Liver (tissue), 8 donors: ENCODE measurements at regions not wholly inside any gene's neighbourhood (a gene's known extent, or its start where the extent isn't known, plus 50 kb on each side); places are given as distances from the start of the nearest gene placed in this dataset.

Source experiments
- DNase-seq: peaks from one replicate; pipeline ENCODE4 v3.0.0-alpha.2; 2017; ENCODE audit warnings: low spot score
- H3K27ac ChIP-seq, 2 donors: one replicate each; pipeline ENCODE4 v1.7.0; 2013; ENCODE audit warnings: inconsistent platforms in 2 of 2, low read length in 2 of 2, control low read depth in 1 of 2, low read depth in 1 of 2, mild to moderate bottlenecking in 1 of 2
- H3K27me3 ChIP-seq, 4 donors: one replicate each; pipeline versions ENCODE4 v1.6.1 to v1.7.0; 2013; ENCODE audit warnings: low read length in 3 of 4, inconsistent platforms in 1 of 4, mild to moderate bottlenecking in 1 of 4, moderate library complexity in 1 of 4; ENCODE audit not compliant: control insufficient read depth in 4 of 4, insufficient read depth in 4 of 4
- H3K36me3 ChIP-seq, 4 donors: one replicate each; pipeline versions ENCODE4 v1.6.1 to v1.7.0; 2013; ENCODE audit warnings: low read length in 3 of 4, mild to moderate bottlenecking in 3 of 4, low read depth in 1 of 4, moderate library complexity in 1 of 4; ENCODE audit not compliant: control insufficient read depth in 4 of 4, insufficient read depth in 3 of 4
- H3K4me1 ChIP-seq, 4 donors: one replicate each; pipeline versions ENCODE4 v1.6.1 to v1.7.0; 2013; ENCODE audit warnings: low read length in 3 of 4, mild to moderate bottlenecking in 3 of 4, moderate library complexity in 1 of 4; ENCODE audit not compliant: control insufficient read depth in 4 of 4, insufficient read depth in 4 of 4
- H3K4me3 ChIP-seq, 3 donors: one replicate each; pipeline versions ENCODE4 v1.6.1 to v1.7.0; 2013; ENCODE audit warnings: low read length in 3 of 3, control low read depth in 1 of 3, low read depth in 1 of 3, mild to moderate bottlenecking in 1 of 3
- H3K9ac ChIP-seq, 2 donors: one replicate each; pipeline ENCODE4 v1.7.0; 2013; ENCODE audit warnings: low read length in 2 of 2, mild to moderate bottlenecking in 2 of 2, moderate library complexity in 2 of 2, control low read depth in 1 of 2, low read depth in 1 of 2
- H3K9me3 ChIP-seq, 4 donors: one replicate each; pipeline versions ENCODE4 v1.6.1 to v1.7.0; 2013; ENCODE audit warnings: low read length in 3 of 4; ENCODE audit not compliant: control insufficient read depth in 4 of 4
- CTCF ChIP-seq: fragments of 150-350 bp; IDR thresholded peaks from 2 replicates; pipeline ENCODE4 v1.5.1; 2017; ENCODE audit warnings: improper control_type of control experiment, low read depth, low read length; ENCODE audit not compliant: missing input control
- EGR1 ChIP-seq, 2 donors: IDR thresholded peaks; 2 replicates each; pipeline ENCODE4 v1.6.1; 2016 to 2018; ENCODE audit warnings: antibody characterized with exemption in 2 of 2, low read depth in 2 of 2
- FOXA1 ChIP-seq: IDR thresholded peaks from 2 replicates; pipeline ENCODE4 v1.6.1; 2016; ENCODE audit warnings: antibody characterized with exemption
- FOXA2 ChIP-seq: IDR thresholded peaks from 2 replicates; pipeline ENCODE4 v1.6.1; 2016; ENCODE audit warnings: antibody characterized with exemption
- GABPA ChIP-seq, 2 donors: IDR thresholded peaks in 1 of 2; conservative IDR thresholded peaks in 1 of 2; 2 replicates each; pipeline ENCODE4 v1.6.1; 2016; ENCODE audit warnings: antibody characterized with exemption in 2 of 2, mild to moderate bottlenecking in 1 of 2, moderate library complexity in 1 of 2
- HNF4A ChIP-seq, 2 donors: conservative IDR thresholded peaks; 2 replicates each; pipeline ENCODE4 v1.6.1; 2016; ENCODE audit warnings: antibody characterized with exemption in 2 of 2, mild to moderate bottlenecking in 2 of 2
- HNF4G ChIP-seq: IDR thresholded peaks from 2 replicates; pipeline ENCODE4 v1.6.1; 2016; ENCODE audit warnings: antibody characterized with exemption
- JUND ChIP-seq, 2 donors: IDR thresholded peaks; 2 replicates each; pipeline ENCODE4 v1.6.1; 2016; ENCODE audit warnings: antibody characterized with exemption in 2 of 2
- NR2F2 ChIP-seq: IDR thresholded peaks from 2 replicates; pipeline ENCODE4 v1.6.1; 2016; ENCODE audit warnings: antibody characterized with exemption
- RAD21 ChIP-seq, 2 donors: IDR thresholded peaks; 2 replicates each; pipeline ENCODE4 v1.6.1; 2016; ENCODE audit warnings: antibody characterized with exemption in 2 of 2, mild to moderate bottlenecking in 2 of 2
- REST ChIP-seq: IDR thresholded peaks from 2 replicates; pipeline ENCODE4 v1.6.1; 2016; ENCODE audit warnings: antibody characterized with exemption, mild to moderate bottlenecking
- RXRA ChIP-seq, 2 donors: IDR thresholded peaks; 2 replicates each; pipeline ENCODE4 v1.6.1; 2017 to 2018; ENCODE audit warnings: antibody characterized with exemption in 2 of 2, mild to moderate bottlenecking in 1 of 2
- SP1 ChIP-seq: IDR thresholded peaks from 2 replicates; pipeline ENCODE4 v1.6.1; 2018; ENCODE audit warnings: antibody characterized with exemption, mild to moderate bottlenecking
- TAF1 ChIP-seq: conservative IDR thresholded peaks from 2 replicates; pipeline ENCODE4 v1.6.1; 2016; ENCODE audit warnings: antibody characterized with exemption, mild to moderate bottlenecking
- YY1 ChIP-seq: IDR thresholded peaks from 2 replicates; pipeline ENCODE4 v1.6.1; 2016; ENCODE audit warnings: antibody characterized with exemption, mild to moderate bottlenecking
- WGBS: extraction: QIAGEN DNeasy Blood & Tissue Kit; methylation state at CpG from one replicate; pipeline ENCODE4 v1.1.7; 2013; 5-methylcytosine and 5-hydroxymethylcytosine counted together
- TF ChIP-seq, protein P1 (sequence below): IDR thresholded peaks from 2 replicates; pipeline ENCODE4 v1.6.1; 2016; ENCODE audit warnings: antibody characterized with exemption
- TF ChIP-seq, protein P2 (sequence below): IDR thresholded peaks from 2 replicates; pipeline ENCODE4 v1.6.1; 2016; ENCODE audit warnings: antibody characterized with exemption
- TF ChIP-seq, protein P3 (sequence below): IDR thresholded peaks from 2 replicates; pipeline ENCODE4 v1.6.1; 2016; ENCODE audit warnings: antibody characterized with exemption
- donor health status: healthy.
- donor health status: healthy.
- donor health status: healthy.
- donor health status: healthy.
- donor health status: healthy.

DNA sequence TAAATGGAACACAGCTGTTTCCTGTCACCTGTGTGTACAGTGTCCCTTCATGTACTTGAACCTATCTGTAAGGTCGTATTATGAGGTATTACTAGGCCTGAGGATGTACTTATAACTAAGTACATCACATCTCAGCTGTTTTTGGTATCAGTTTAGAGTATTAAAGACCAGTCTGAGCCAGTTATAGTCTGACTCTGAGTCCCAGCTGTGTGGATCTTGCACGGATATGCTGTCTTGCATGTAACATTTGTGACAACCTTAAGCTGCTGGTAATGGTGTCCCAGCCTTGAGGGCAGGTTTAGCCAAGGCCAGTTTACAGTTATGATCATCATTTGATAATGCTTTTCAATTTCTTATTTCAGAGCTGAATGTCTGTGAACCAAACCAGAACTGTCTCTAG, 496.3 kb downstream of the SLC4A3 start:
- Histone ChIP-seq H3K27ac (no peak overlapping the region), H3K9ac (no peak overlapping the region), H3K36me3 (no peaks in the 10 kb centered on the region), H3K4me1 (no peaks in the 10 kb centered on the region), H3K27me3 (no peaks in the 10 kb centered on the region), H3K9me3 (no peaks in the 10 kb centered on the region), H3K4me3 (no peak overlapping the region)
- TF ChIP-seq RAD21 (IDR thresholded peaks at IDR 0.05) = no peak
- no peak for TF ChIP-seq HNF4A (conservative IDR thresholded peaks at IDR 0.05)
- TF ChIP-seq, protein P1, sequence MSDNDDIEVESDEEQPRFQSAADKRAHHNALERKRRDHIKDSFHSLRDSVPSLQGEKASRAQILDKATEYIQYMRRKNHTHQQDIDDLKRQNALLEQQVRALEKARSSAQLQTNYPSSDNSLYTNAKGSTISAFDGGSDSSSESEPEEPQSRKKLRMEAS = no peak
- TF ChIP-seq EGR1 (IDR thresholded peaks at IDR 0.05; ENCODE audit: low read depth in 2 of 2) = no peak
- TF ChIP-seq TAF1 = no peak
- TF ChIP-seq REST = no peak
- TF ChIP-seq YY1 = no peak
- no peak for TF ChIP-seq GABPA (IDR thresholded peaks at IDR 0.05 in 1 of 2, conservative IDR thresholded peaks at IDR 0.05 in 1 of 2)
- TF ChIP-seq RXRA (IDR thresholded peaks at IDR 0.05) = no peak
- no peak for TF ChIP-seq FOXA2
- TF ChIP-seq, protein P2, sequence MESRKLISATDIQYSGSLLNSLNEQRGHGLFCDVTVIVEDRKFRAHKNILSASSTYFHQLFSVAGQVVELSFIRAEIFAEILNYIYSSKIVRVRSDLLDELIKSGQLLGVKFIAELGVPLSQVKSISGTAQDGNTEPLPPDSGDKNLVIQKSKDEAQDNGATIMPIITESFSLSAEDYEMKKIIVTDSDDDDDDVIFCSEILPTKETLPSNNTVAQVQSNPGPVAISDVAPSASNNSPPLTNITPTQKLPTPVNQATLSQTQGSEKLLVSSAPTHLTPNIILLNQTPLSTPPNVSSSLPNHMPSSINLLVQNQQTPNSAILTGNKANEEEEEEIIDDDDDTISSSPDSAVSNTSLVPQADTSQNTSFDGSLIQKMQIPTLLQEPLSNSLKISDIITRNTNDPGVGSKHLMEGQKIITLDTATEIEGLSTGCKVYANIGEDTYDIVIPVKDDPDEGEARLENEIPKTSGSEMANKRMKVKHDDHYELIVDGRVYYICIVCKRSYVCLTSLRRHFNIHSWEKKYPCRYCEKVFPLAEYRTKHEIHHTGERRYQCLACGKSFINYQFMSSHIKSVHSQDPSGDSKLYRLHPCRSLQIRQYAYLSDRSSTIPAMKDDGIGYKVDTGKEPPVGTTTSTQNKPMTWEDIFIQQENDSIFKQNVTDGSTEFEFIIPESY = no peak
- TF ChIP-seq SP1 = no peak
- TF ChIP-seq FOXA1 = no peak
- TF ChIP-seq CTCF = no peak
- TF ChIP-seq HNF4G = no peak
- no peak for TF ChIP-seq NR2F2
- TF ChIP-seq, protein P3, sequence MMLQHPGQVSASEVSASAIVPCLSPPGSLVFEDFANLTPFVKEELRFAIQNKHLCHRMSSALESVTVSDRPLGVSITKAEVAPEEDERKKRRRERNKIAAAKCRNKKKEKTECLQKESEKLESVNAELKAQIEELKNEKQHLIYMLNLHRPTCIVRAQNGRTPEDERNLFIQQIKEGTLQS = no peak
- TF ChIP-seq JUND (IDR thresholded peaks at IDR 0.05) = no peak
- no peak for DNase-seq
- 52% methylated on average over 2 of the region's 2 CpGs for WGBS
